ENCODE measurements at regions not wholly inside any gene's neighbourhood (a gene's known extent, or its start where the extent isn't known, plus 50 kb on each side); places are given as distances from the start of the nearest gene placed in this dataset.

- TF ChIP-seq EZH2 (IDR thresholded peaks at IDR 0.05; ENCODE audit: borderline replicate concordance), result no peak
- no peak for TF ChIP-seq CTCF (IDR thresholded peaks at IDR 0.05; ENCODE audit: poor library complexity)
- TF ChIP-seq EZH2phosphoT487 (IDR thresholded peaks at IDR 0.05; ENCODE audit: low read depth, severe bottlenecking, unreplicated experiment), result no peak
These were observed 193.9 kb downstream of the OTOR start for GRCh38 chr20:16942051-16942450.

Measured in hepatocyte (in vitro differentiated cells).